ENCODE measurements at regions not wholly inside any gene's neighbourhood (a gene's known extent, or its start where the extent isn't known, plus 50 kb on each side); places are given as distances from the start of the nearest gene placed in this dataset.

DNA sequence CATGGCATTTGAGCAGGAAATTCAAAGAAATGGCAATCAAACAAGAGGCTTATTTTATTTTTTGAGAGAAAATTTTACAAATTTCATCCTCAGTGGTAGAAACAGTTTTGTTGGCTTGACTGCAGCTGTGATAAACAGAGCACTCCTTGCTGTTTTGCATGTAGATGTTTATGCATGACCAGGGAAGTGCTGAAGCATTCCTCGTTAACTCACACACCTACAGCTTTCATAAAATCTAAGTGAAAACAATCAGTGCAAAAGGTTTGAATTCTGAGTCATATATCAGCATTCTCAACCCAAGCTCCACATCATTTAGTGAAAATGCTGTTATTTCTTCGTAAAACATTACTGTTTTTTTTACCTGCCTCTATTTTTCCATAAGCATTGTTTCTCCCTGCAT lies 146.6 kb upstream of the CCDC68 start:
- no peak overlapping the region for H3K4me3 ChIP-seq (ENCODE audit: low read length)
- H3K36me3 ChIP-seq (ENCODE audit: control insufficient read depth, insufficient read depth, low read length, severe bottlenecking) = no peaks in the 10 kb centered on the region
- H3K27me3 ChIP-seq (replicated peaks; ENCODE audit: control insufficient read depth, insufficient read depth, low read length) = peaks cover 3% of the 10 kb centered on the region
- DNase-seq (ENCODE audit: low read depth) = no peak
- no peaks in the 10 kb centered on the region for H3K9me3 ChIP-seq (ENCODE audit: control insufficient read depth, low read length)
- H3K9ac ChIP-seq (ENCODE audit: low read length) = no peak overlapping the region
- peaks cover 4% of the 10 kb centered on the region for H3K4me1 ChIP-seq (ENCODE audit: control insufficient read depth, insufficient read depth, low read length)

GRCh38 chr18:55102958-55103456 lies 143.7 kb upstream of the CCDC68 start:
- H3K9me3 ChIP-seq (ENCODE audit: control insufficient read depth, low read length) = no peaks in the 10 kb centered on the region
- H3K27me3 ChIP-seq (replicated peaks; ENCODE audit: control insufficient read depth, insufficient read depth, low read length) = no peaks in the 10 kb centered on the region
- no peak for DNase-seq (ENCODE audit: low read depth)
- H3K9ac ChIP-seq (ENCODE audit: low read length) = no peak overlapping the region
- peaks cover 6% of the 10 kb centered on the region for H3K4me1 ChIP-seq (ENCODE audit: control insufficient read depth, insufficient read depth, low read length)
- H3K4me3 ChIP-seq (ENCODE audit: low read length) = no peak overlapping the region
- no peaks in the 10 kb centered on the region for H3K36me3 ChIP-seq (ENCODE audit: control insufficient read depth, insufficient read depth, low read length, severe bottlenecking)

GRCh38 chr18:55102501-55102900 lies 143.2 kb upstream of the CCDC68 start:
- peak; percentile 47 for DNase-seq (ENCODE audit: low read depth)
- H3K9ac ChIP-seq (ENCODE audit: low read length) = no peak overlapping the region
- no peaks in the 10 kb centered on the region for H3K36me3 ChIP-seq (ENCODE audit: control insufficient read depth, insufficient read depth, low read length, severe bottlenecking)
- H3K9me3 ChIP-seq (ENCODE audit: control insufficient read depth, low read length) = no peaks in the 10 kb centered on the region
- no peaks in the 10 kb centered on the region for H3K27me3 ChIP-seq (replicated peaks; ENCODE audit: control insufficient read depth, insufficient read depth, low read length)
- H3K4me3 ChIP-seq (ENCODE audit: low read length) = no peak overlapping the region
- peaks cover 6% of the 10 kb centered on the region for H3K4me1 ChIP-seq (ENCODE audit: control insufficient read depth, insufficient read depth, low read length)

- peaks cover 6% of the 10 kb centered on the region for H3K4me1 ChIP-seq (ENCODE audit: control insufficient read depth, insufficient read depth, low read length)
Observed at GRCh38 chr18:55101458-55101824, 142.2 kb upstream of the CCDC68 start.

GRCh38 chr18:55100817-55101457 lies 141.7 kb upstream of the CCDC68 start:
- DNase-seq (ENCODE audit: low read depth) = peak; percentile 58
- H3K27me3 ChIP-seq (replicated peaks; ENCODE audit: control insufficient read depth, insufficient read depth, low read length) = no peaks in the 10 kb centered on the region

More at GRCh38 chr18:55101458-55101824, 142.2 kb upstream of the CCDC68 start:
- no peak for DNase-seq (ENCODE audit: low read depth)
- Histone ChIP-seq H3K36me3 (ENCODE audit: control insufficient read depth, insufficient read depth, low read length, severe bottlenecking) (no peaks in the 10 kb centered on the region), H3K9me3 (ENCODE audit: control insufficient read depth, low read length) (no peaks in the 10 kb centered on the region), H3K27me3 (replicated peaks; ENCODE audit: control insufficient read depth, insufficient read depth, low read length) (no peaks in the 10 kb centered on the region), H3K4me3 (ENCODE audit: low read length) (no peak overlapping the region), H3K9ac (ENCODE audit: low read length) (no peak overlapping the region)

DNA sequence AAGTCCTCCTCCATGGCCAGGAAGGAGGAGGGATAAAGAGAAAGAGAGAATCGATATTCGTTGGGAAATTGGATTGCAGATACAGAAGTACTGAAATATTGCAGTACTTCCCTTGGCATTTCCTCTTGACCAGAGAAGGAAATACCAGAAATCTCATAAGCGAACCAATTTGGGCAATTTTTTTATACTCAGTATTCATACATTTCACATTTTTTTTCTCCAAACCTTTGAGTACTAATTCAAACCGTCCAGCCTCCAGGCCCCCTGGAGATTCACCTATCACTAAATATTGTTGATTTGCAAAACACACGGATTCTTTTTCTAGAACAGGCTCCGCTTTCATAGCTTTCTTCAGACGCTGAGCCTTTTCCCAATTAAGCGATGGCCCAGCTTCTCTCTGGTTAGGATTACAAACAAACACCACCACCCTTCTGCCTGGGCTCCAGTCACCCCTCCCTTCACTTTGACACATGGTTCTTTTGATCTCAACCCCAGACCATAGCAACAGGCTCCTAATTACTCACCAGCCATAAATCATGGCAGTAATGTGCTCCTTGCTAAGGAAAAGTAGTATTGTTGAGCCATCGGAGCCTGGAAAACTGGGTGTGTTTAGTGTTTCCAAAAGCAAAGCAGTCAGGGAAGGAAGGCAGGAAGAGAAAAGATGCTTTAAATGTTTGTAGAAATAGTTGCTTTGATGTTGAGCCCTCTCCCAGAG lies 138.4 kb upstream of the CCDC68 start:
- H3K27me3 ChIP-seq (replicated peaks; ENCODE audit: control insufficient read depth, insufficient read depth, low read length) = no peaks in the 10 kb centered on the region
- peaks cover 6% of the 10 kb centered on the region for H3K4me1 ChIP-seq (ENCODE audit: control insufficient read depth, insufficient read depth, low read length)
- DNase-seq (ENCODE audit: low read depth) = peak; percentile 32

More at GRCh38 chr18:55100817-55101457, 141.7 kb upstream of the CCDC68 start:
- H3K4me3 ChIP-seq (ENCODE audit: low read length) = no peak overlapping the region
- H3K9ac ChIP-seq (ENCODE audit: low read length) = no peak overlapping the region
- H3K9me3 ChIP-seq (ENCODE audit: control insufficient read depth, low read length) = no peaks in the 10 kb centered on the region
- no peaks in the 10 kb centered on the region for H3K36me3 ChIP-seq (ENCODE audit: control insufficient read depth, insufficient read depth, low read length, severe bottlenecking)
- H3K4me1 ChIP-seq (ENCODE audit: control insufficient read depth, insufficient read depth, low read length) = peaks cover 6% of the 10 kb centered on the region

GRCh38 chr18:55096263-55096951 lies 137.1 kb upstream of the CCDC68 start:
- H3K27me3 ChIP-seq (replicated peaks; ENCODE audit: control insufficient read depth, insufficient read depth, low read length) = no peaks in the 10 kb centered on the region
- no peak overlapping the region for H3K9ac ChIP-seq (ENCODE audit: low read length)
- H3K4me1 ChIP-seq (ENCODE audit: control insufficient read depth, insufficient read depth, low read length) = peaks cover 6% of the 10 kb centered on the region
- H3K9me3 ChIP-seq (ENCODE audit: control insufficient read depth, low read length) = no peaks in the 10 kb centered on the region
- DNase-seq (ENCODE audit: low read depth) = peak; percentile 82
- no peaks in the 10 kb centered on the region for H3K36me3 ChIP-seq (ENCODE audit: control insufficient read depth, insufficient read depth, low read length, severe bottlenecking)
- H3K4me3 ChIP-seq (ENCODE audit: low read length) = no peak overlapping the region

More for the DNA sequence above, 138.4 kb upstream of the CCDC68 start:
- Histone ChIP-seq H3K9ac (ENCODE audit: low read length) (no peak overlapping the region), H3K9me3 (ENCODE audit: control insufficient read depth, low read length) (no peaks in the 10 kb centered on the region), H3K4me3 (ENCODE audit: low read length) (no peak overlapping the region), H3K36me3 (ENCODE audit: control insufficient read depth, insufficient read depth, low read length, severe bottlenecking) (no peaks in the 10 kb centered on the region)

GRCh38 chr18:55095584-55095983 lies 136.3 kb upstream of the CCDC68 start:
- no peaks in the 10 kb centered on the region for H3K27me3 ChIP-seq (replicated peaks; ENCODE audit: control insufficient read depth, insufficient read depth, low read length)
- H3K36me3 ChIP-seq (ENCODE audit: control insufficient read depth, insufficient read depth, low read length, severe bottlenecking) = no peaks in the 10 kb centered on the region
- no peak overlapping the region for H3K4me3 ChIP-seq (ENCODE audit: low read length)
- DNase-seq (ENCODE audit: low read depth) = no peak
- H3K9ac ChIP-seq (ENCODE audit: low read length) = no peak overlapping the region
- H3K4me1 ChIP-seq (ENCODE audit: control insufficient read depth, insufficient read depth, low read length) = peaks cover 2% of the 10 kb centered on the region
- no peaks in the 10 kb centered on the region for H3K9me3 ChIP-seq (ENCODE audit: control insufficient read depth, low read length)

- no peaks in the 10 kb centered on the region for H3K27me3 ChIP-seq (replicated peaks; ENCODE audit: control insufficient read depth, insufficient read depth, low read length)
- no peak for DNase-seq (ENCODE audit: low read depth)
- peaks cover 6% of the 10 kb centered on the region for H3K4me1 ChIP-seq (ENCODE audit: control insufficient read depth, insufficient read depth, low read length)
- H3K36me3 ChIP-seq (ENCODE audit: control insufficient read depth, insufficient read depth, low read length, severe bottlenecking) = no peaks in the 10 kb centered on the region
- no peak overlapping the region for H3K4me3 ChIP-seq (ENCODE audit: low read length)
- H3K9me3 ChIP-seq (ENCODE audit: control insufficient read depth, low read length) = no peaks in the 10 kb centered on the region
- no peak overlapping the region for H3K9ac ChIP-seq (ENCODE audit: low read length)
Observed at GRCh38 chr18:55093808-55094207, 134.5 kb upstream of the CCDC68 start.

DNA sequence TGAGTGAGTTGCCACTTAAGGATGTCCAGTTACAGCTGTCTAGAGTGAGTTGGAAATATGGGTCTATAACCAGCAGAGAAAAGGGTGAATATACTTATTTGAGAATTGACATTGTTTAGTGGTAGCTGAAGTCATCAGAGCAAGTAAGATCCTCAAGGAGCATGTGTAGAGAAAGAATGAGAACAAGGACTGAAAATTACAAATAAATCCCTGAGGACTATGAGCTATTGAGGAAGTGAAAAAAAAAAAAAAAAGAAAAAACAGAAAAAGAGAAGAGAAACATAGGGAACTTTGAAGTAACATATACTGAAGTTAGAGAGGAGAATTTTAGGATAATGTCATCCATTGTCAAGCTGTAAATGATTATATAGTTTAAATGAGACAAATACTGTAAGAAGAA lies 134.0 kb upstream of the CCDC68 start:
- no peak overlapping the region for H3K9ac ChIP-seq (ENCODE audit: low read length)
- H3K27me3 ChIP-seq (replicated peaks; ENCODE audit: control insufficient read depth, insufficient read depth, low read length) = no peaks in the 10 kb centered on the region
- no peak for DNase-seq (ENCODE audit: low read depth)
- H3K9me3 ChIP-seq (ENCODE audit: control insufficient read depth, low read length) = no peaks in the 10 kb centered on the region
- no peaks in the 10 kb centered on the region for H3K36me3 ChIP-seq (ENCODE audit: control insufficient read depth, insufficient read depth, low read length, severe bottlenecking)
- H3K4me3 ChIP-seq (ENCODE audit: low read length) = no peak overlapping the region
- H3K4me1 ChIP-seq (ENCODE audit: control insufficient read depth, insufficient read depth, low read length) = peaks cover 6% of the 10 kb centered on the region

GRCh38 chr18:55092166-55092565 lies 132.9 kb upstream of the CCDC68 start:
- peaks cover 6% of the 10 kb centered on the region for H3K4me1 ChIP-seq (ENCODE audit: control insufficient read depth, insufficient read depth, low read length)
- no peak overlapping the region for H3K9ac ChIP-seq (ENCODE audit: low read length)
- no peak overlapping the region for H3K4me3 ChIP-seq (ENCODE audit: low read length)
- H3K9me3 ChIP-seq (ENCODE audit: control insufficient read depth, low read length) = no peaks in the 10 kb centered on the region
- H3K36me3 ChIP-seq (ENCODE audit: control insufficient read depth, insufficient read depth, low read length, severe bottlenecking) = no peaks in the 10 kb centered on the region
- no peak for DNase-seq (ENCODE audit: low read depth)
- no peaks in the 10 kb centered on the region for H3K27me3 ChIP-seq (replicated peaks; ENCODE audit: control insufficient read depth, insufficient read depth, low read length)

All from adipocyte (in vitro differentiated cells).